ENCODE measurements at regions not wholly inside any gene's neighbourhood (a gene's known extent, or its start where the extent isn't known, plus 50 kb on each side); places are given as distances from the start of the nearest gene placed in this dataset.

GRCh38 chr6:112636650-112637262, 289.6 kb downstream of the RFPL4B start:
- peaks cover under 1% of the 10 kb centered on the region for H3K27me3 Mint-ChIP-seq
- H3K9me3 Mint-ChIP-seq: no peaks in the 10 kb centered on the region
- H3K4me1 Mint-ChIP-seq: no peaks in the 10 kb centered on the region
- DNase-seq (ENCODE audit: low spot score in 2 of 2) (no peak), ATAC-seq (ENCODE audit: low read depth) (no peak)
- H3K27ac Mint-ChIP-seq: no peak overlapping the region
- no peaks in the 10 kb centered on the region for H3K36me3 Mint-ChIP-seq
- H3K4me3 Mint-ChIP-seq: no peak overlapping the region

GRCh38 chr6:112639391-112639831, 292.3 kb downstream of the RFPL4B start:
- Mint-ChIP-seq H3K36me3 (no peaks in the 10 kb centered on the region), H3K4me1 (no peaks in the 10 kb centered on the region), H3K27me3 (no peaks in the 10 kb centered on the region), H3K4me3 (no peak overlapping the region), H3K27ac (no peak overlapping the region), H3K9me3 (no peaks in the 10 kb centered on the region)
- no peak for DNase-seq (ENCODE audit: low spot score in 2 of 2)
- ATAC-seq (ENCODE audit: low read depth): no peak

- DNase-seq (ENCODE audit: low spot score in 2 of 2) (no peak), ATAC-seq (ENCODE audit: low read depth) (no peak)
- Mint-ChIP-seq H3K27me3 (no peaks in the 10 kb centered on the region), H3K4me3 (no peak overlapping the region), H3K27ac (no peak overlapping the region), H3K9me3 (no peaks in the 10 kb centered on the region), H3K36me3 (no peaks in the 10 kb centered on the region), H3K4me1 (no peaks in the 10 kb centered on the region)
These were observed 293.8 kb downstream of the RFPL4B start for GRCh38 chr6:112640891-112641290.

DNA sequence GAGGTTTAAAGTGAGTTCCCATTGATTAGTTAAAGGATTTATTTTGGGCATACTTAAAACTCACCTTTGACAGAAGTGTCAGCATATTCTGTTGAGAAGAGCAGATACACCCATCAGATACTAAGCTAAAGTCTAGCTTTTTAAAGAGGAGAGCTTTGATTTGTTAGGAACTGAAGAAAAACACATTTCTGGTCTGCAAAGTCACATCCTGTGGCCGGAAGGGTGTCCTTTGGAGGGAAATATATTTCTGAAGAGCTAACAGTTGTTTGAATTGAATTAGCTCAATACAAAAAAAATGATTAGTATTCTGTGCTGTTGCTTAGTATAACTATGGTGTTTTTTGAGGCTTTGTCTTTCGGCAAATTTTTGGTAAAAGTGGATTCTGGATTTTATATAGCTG, 302.7 kb downstream of the RFPL4B start:
- Mint-ChIP-seq H3K27ac (no peak overlapping the region), H3K36me3 (no peaks in the 10 kb centered on the region)

DNA sequence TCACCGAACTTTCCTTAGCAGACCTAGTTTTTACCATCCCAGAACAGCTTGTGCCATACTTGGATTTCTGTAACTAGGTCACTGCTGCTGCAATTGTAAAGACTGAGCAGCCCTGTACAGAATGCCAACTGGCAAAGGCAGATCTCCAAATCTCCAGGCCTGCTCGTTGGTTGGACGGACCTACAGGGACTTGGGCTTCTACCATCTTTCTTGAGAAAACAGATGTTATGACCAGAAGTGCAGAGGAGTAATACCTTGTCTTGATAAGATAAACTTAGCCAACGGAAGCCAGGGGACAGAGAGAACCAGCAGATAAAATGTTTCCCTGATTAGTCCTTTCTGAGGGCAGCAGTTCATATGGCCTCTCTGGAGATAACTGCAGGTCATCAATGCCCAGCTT, 304.1 kb downstream of the RFPL4B start:
- no peak overlapping the region for H3K4me3 Mint-ChIP-seq
- no peak overlapping the region for H3K27ac Mint-ChIP-seq
- H3K36me3 Mint-ChIP-seq: no peaks in the 10 kb centered on the region
- H3K9me3 Mint-ChIP-seq: no peaks in the 10 kb centered on the region
- no peak for DNase-seq (ENCODE audit: low spot score in 2 of 2)
- no peak for ATAC-seq (ENCODE audit: low read depth)
- no peaks in the 10 kb centered on the region for H3K4me1 Mint-ChIP-seq
- peaks cover 2% of the 10 kb centered on the region for H3K27me3 Mint-ChIP-seq

More for the DNA sequence above, 302.7 kb downstream of the RFPL4B start:
- Mint-ChIP-seq H3K9me3 (no peaks in the 10 kb centered on the region), H3K4me3 (no peak overlapping the region), H3K27me3 (peaks cover 2% of the 10 kb centered on the region), H3K4me1 (no peaks in the 10 kb centered on the region)
- DNase-seq (ENCODE audit: low spot score in 2 of 2) (no peak), ATAC-seq (ENCODE audit: low read depth) (no peak)

DNA sequence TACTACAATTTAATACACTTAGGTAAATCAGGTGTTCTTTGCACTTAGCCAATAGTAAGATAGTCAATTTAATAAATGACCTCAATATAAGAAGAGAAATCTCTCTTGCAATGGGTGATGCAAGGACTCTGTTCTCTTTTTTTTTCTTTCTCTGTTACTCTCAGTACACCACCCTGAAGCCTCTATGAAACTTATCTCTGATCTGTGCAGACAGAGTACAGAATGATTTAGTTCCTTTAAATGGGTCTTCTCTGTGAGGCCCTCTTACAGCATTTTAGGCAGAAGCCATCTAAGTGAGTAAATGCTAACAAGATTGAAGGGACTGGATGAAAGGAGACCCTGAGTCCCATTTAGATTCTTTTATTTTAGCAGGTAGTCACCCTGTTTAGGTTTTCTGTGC, 312.8 kb downstream of the RFPL4B start:
- Mint-ChIP-seq H3K27ac (no peak overlapping the region), H3K9me3 (no peaks in the 10 kb centered on the region), H3K36me3 (no peaks in the 10 kb centered on the region), H3K4me3 (no peak overlapping the region), H3K4me1 (no peaks in the 10 kb centered on the region), H3K27me3 (no peaks in the 10 kb centered on the region)
- ATAC-seq (ENCODE audit: low read depth) (no peak), DNase-seq (ENCODE audit: low spot score in 2 of 2) (no peak)

DNA sequence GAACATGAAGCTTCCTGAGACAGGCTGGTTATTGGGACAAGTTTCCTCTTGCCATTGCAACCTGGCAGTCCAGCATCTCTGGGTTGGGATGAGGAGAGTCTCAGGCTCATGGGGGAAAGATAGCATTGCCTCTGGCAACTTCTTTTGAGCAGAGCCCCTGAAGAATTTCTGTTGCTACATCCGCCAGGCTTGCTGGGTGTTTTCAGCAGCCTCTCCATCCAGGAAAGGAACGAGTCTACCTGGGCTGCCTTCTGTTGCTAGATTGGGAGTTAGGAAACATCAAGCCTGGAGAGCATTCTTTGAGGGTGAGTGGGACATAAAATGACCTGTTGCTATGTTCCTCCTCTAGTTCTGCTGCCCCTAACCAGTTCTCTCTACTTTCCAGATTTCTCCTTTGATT, 313.5 kb downstream of the RFPL4B start:
- no peak for DNase-seq (ENCODE audit: low spot score in 2 of 2)
- H3K27ac Mint-ChIP-seq: no peak overlapping the region
- ATAC-seq (ENCODE audit: low read depth): no peak
- H3K4me1 Mint-ChIP-seq: no peaks in the 10 kb centered on the region
- no peaks in the 10 kb centered on the region for H3K9me3 Mint-ChIP-seq
- no peaks in the 10 kb centered on the region for H3K36me3 Mint-ChIP-seq
- H3K4me3 Mint-ChIP-seq: no peak overlapping the region
- H3K27me3 Mint-ChIP-seq: peaks cover 2% of the 10 kb centered on the region

GRCh38 chr6:112663698-112664097, 316.6 kb downstream of the RFPL4B start:
- ATAC-seq (ENCODE audit: low read depth): no peak
- no peaks in the 10 kb centered on the region for H3K36me3 Mint-ChIP-seq
- H3K9me3 Mint-ChIP-seq: no peaks in the 10 kb centered on the region
- no peak overlapping the region for H3K27ac Mint-ChIP-seq
- no peaks in the 10 kb centered on the region for H3K4me1 Mint-ChIP-seq
- DNase-seq (ENCODE audit: low spot score in 2 of 2): no peak
- H3K27me3 Mint-ChIP-seq: peaks cover 2% of the 10 kb centered on the region
- no peak overlapping the region for H3K4me3 Mint-ChIP-seq

GRCh38 chr6:112665114-112665513, 318.0 kb downstream of the RFPL4B start:
- H3K36me3 Mint-ChIP-seq: no peaks in the 10 kb centered on the region
- no peaks in the 10 kb centered on the region for H3K4me1 Mint-ChIP-seq
- no peak overlapping the region for H3K4me3 Mint-ChIP-seq
- no peak for DNase-seq (ENCODE audit: low spot score in 2 of 2)
- no peak for ATAC-seq (ENCODE audit: low read depth)
- peaks cover 2% of the 10 kb centered on the region for H3K27me3 Mint-ChIP-seq
- H3K9me3 Mint-ChIP-seq: no peaks in the 10 kb centered on the region
- no peak overlapping the region for H3K27ac Mint-ChIP-seq

DNA sequence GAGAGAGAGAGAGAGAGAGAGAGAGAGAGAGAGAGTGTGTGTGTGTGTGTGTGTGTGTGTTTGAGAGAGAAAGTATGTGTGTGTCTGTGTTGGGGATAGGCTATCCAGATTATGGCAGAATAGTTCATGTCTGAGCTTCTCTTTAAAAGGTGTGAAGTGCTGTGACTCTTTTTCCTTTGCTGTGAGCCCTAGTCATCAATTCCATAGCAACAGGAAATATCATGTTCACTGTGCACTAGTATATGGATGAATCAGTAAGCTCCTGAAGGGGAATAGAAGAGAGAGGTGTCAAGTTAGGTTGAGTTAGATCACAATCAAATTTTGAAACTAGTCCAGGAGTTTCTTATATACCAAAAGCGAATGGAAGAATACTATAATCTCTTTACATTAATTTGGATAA, 318.7 kb downstream of the RFPL4B start:
- DNase-seq (ENCODE audit: low spot score in 2 of 2): no peak
- no peaks in the 10 kb centered on the region for H3K36me3 Mint-ChIP-seq

GRCh38 chr6:112667427-112667826, 320.3 kb downstream of the RFPL4B start:
- no peak overlapping the region for H3K27ac Mint-ChIP-seq
- H3K27me3 Mint-ChIP-seq: peaks cover 5% of the 10 kb centered on the region
- no peak for ATAC-seq (ENCODE audit: low read depth)
- no peaks in the 10 kb centered on the region for H3K36me3 Mint-ChIP-seq
- H3K9me3 Mint-ChIP-seq: no peaks in the 10 kb centered on the region
- H3K4me1 Mint-ChIP-seq: no peaks in the 10 kb centered on the region
- H3K4me3 Mint-ChIP-seq: no peak overlapping the region
- DNase-seq (ENCODE audit: low spot score in 2 of 2): no peak

More for the DNA sequence above, 318.7 kb downstream of the RFPL4B start:
- Mint-ChIP-seq H3K27ac (no peak overlapping the region), H3K4me1 (no peaks in the 10 kb centered on the region), H3K27me3 (peaks cover 2% of the 10 kb centered on the region), H3K4me3 (no peak overlapping the region), H3K9me3 (no peaks in the 10 kb centered on the region)
- ATAC-seq (ENCODE audit: low read depth): no peak

DNA sequence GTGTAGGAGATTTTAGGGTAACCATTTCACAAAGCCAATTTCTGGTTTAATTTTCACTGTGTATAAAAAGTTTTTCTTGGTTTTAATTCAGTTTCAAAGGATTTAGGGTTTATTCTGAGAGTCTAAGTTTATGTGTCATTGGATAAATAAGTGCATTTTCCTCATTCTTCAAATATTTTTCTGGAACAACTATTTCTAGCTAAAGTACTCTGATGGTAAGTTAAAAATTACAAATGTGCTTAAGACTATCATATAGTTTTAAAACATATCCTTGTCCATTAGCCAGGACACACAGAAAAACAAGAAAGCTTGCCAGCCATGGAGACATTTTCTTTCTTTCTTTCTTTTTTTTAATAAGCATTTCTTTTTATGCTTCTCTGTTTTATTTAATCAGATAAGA, 333.0 kb downstream of the RFPL4B start:
- no peak overlapping the region for H3K27ac Mint-ChIP-seq
- no peaks in the 10 kb centered on the region for H3K9me3 Mint-ChIP-seq
- DNase-seq (ENCODE audit: low spot score in 2 of 2): no peak

GRCh38 chr6:112682071-112682470, 334.9 kb downstream of the RFPL4B start:
- no peak for ATAC-seq (ENCODE audit: low read depth)
- Mint-ChIP-seq H3K36me3 (no peaks in the 10 kb centered on the region), H3K9me3 (no peaks in the 10 kb centered on the region), H3K27ac (no peak overlapping the region), H3K27me3 (no peaks in the 10 kb centered on the region), H3K4me1 (no peaks in the 10 kb centered on the region), H3K4me3 (no peak overlapping the region)
- no peak for DNase-seq (ENCODE audit: low spot score in 2 of 2)

More for the DNA sequence above, 333.0 kb downstream of the RFPL4B start:
- no peak overlapping the region for H3K4me3 Mint-ChIP-seq
- peaks cover 4% of the 10 kb centered on the region for H3K27me3 Mint-ChIP-seq
- no peaks in the 10 kb centered on the region for H3K36me3 Mint-ChIP-seq
- H3K4me1 Mint-ChIP-seq: no peaks in the 10 kb centered on the region
- ATAC-seq (ENCODE audit: low read depth): no peak

GRCh38 chr6:112683106-112683505, 336.0 kb downstream of the RFPL4B start:
- DNase-seq (ENCODE audit: low spot score in 2 of 2) (no peak), ATAC-seq (ENCODE audit: low read depth) (no peak)
- no peak overlapping the region for H3K4me3 Mint-ChIP-seq
- H3K9me3 Mint-ChIP-seq: no peaks in the 10 kb centered on the region
- H3K27ac Mint-ChIP-seq: no peak overlapping the region
- H3K36me3 Mint-ChIP-seq: no peaks in the 10 kb centered on the region
- H3K27me3 Mint-ChIP-seq: no peaks in the 10 kb centered on the region
- no peaks in the 10 kb centered on the region for H3K4me1 Mint-ChIP-seq

GRCh38 chr6:112683926-112684325, 336.8 kb downstream of the RFPL4B start:
- H3K4me1 Mint-ChIP-seq: peaks cover 3% of the 10 kb centered on the region
- ATAC-seq (ENCODE audit: low read depth) (no peak), DNase-seq (ENCODE audit: low spot score in 2 of 2) (no peak)
- H3K27me3 Mint-ChIP-seq: no peaks in the 10 kb centered on the region
- no peak overlapping the region for H3K4me3 Mint-ChIP-seq
- H3K27ac Mint-ChIP-seq: no peak overlapping the region
- H3K9me3 Mint-ChIP-seq: no peaks in the 10 kb centered on the region
- no peaks in the 10 kb centered on the region for H3K36me3 Mint-ChIP-seq

All from memory B cell (primary cell).